Parathyroid adenoma (tissue), 2 donors: ENCODE measurements at regions not wholly inside any gene's neighbourhood (a gene's known extent, or its start where the extent isn't known, plus 50 kb on each side); places are given as distances from the start of the nearest gene placed in this dataset.

Experiments used
- H2AFZ ChIP-seq: fragments of 300-600 bp; sonication (generic); one replicate; pipeline ENCODE4 v1.7.0; 2017; ENCODE audit warnings: antibody characterized with exemption, mild to moderate bottlenecking
- H3K27ac ChIP-seq: fragments of 300-600 bp; sonication (generic); one replicate; pipeline ENCODE4 v1.7.0; 2017
- H3K27me3 ChIP-seq: fragments of 300-600 bp; sonication (generic); one replicate; pipeline ENCODE4 v1.7.0; 2017; ENCODE audit warnings: low read length; ENCODE audit not compliant: control insufficient read depth, insufficient read depth
- H3K36me3 ChIP-seq: fragments of 300-600 bp; sonication (generic); one replicate; pipeline ENCODE4 v1.7.0; 2017; ENCODE audit warnings: low read length; ENCODE audit not compliant: control insufficient read depth, insufficient read depth
- H3K4me1 ChIP-seq: fragments of 300-600 bp; sonication (generic); one replicate; pipeline ENCODE4 v1.7.0; 2017; ENCODE audit warnings: control low read depth
- H3K4me2 ChIP-seq: fragments of 300-600 bp; sonication (generic); one replicate; pipeline ENCODE4 v1.7.0; 2017; ENCODE audit warnings: low read length
- H3K4me3 ChIP-seq: fragments of 300-600 bp; sonication (generic); one replicate; pipeline ENCODE4 v1.7.0; 2017; ENCODE audit warnings: low read depth, low read length
- H3K79me2 ChIP-seq: fragments of 300-600 bp; sonication (generic); one replicate; pipeline ENCODE4 v1.7.0; 2017; ENCODE audit warnings: control low read depth
- H3K9ac ChIP-seq: fragments of 300-600 bp; sonication (generic); one replicate; pipeline ENCODE4 v1.7.0; 2017; ENCODE audit warnings: mild to moderate bottlenecking
- H3K9me3 ChIP-seq: fragments of 300-600 bp; sonication (generic); one replicate; pipeline ENCODE4 v1.7.0; 2017; ENCODE audit warnings: low read length; ENCODE audit not compliant: control insufficient read depth
- TF ChIP-seq, protein P1 (sequence below): fragments of 300-600 bp; sonication (generic); IDR thresholded peaks from one replicate; pipeline ENCODE4 v1.7.0; 2017; ENCODE audit warnings: antibody characterized with exemption, mild to moderate bottlenecking
- donor health status: primary hyperparathyroidism.

DNA sequence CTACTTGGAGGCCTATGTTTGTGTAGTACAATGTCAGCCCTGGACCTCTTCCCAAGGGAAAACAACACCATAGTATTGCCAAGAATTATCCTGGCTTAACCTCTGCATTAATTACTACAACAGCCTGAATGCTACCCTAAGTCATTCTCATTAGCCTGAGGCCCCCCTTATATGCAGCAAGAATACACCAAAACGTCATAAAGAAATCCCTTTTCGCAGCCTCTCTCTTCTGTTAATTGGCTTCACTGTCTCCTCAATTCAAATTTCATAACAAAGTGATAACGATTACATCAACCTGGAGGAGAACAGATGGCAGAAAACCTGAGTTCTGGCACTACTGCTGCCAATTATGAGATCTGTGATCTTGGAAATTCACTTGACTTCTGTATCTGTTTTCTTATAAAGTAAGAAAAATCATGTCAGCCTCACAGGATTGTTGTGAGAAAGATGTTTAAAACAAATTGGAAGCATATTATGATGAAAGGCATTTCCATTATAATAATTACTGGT, 1663.1 kb downstream of the STIM2 start:
- no peaks in the 10 kb centered on the region for H3K27me3 ChIP-seq
- no peak overlapping the region for H3K9ac ChIP-seq
- H3K4me3 ChIP-seq: no peak overlapping the region
- no peak overlapping the region for H3K4me2 ChIP-seq
- no peaks in the 10 kb centered on the region for H3K36me3 ChIP-seq
- H3K4me1 ChIP-seq: no peaks in the 10 kb centered on the region
- TF ChIP-seq, protein P1, sequence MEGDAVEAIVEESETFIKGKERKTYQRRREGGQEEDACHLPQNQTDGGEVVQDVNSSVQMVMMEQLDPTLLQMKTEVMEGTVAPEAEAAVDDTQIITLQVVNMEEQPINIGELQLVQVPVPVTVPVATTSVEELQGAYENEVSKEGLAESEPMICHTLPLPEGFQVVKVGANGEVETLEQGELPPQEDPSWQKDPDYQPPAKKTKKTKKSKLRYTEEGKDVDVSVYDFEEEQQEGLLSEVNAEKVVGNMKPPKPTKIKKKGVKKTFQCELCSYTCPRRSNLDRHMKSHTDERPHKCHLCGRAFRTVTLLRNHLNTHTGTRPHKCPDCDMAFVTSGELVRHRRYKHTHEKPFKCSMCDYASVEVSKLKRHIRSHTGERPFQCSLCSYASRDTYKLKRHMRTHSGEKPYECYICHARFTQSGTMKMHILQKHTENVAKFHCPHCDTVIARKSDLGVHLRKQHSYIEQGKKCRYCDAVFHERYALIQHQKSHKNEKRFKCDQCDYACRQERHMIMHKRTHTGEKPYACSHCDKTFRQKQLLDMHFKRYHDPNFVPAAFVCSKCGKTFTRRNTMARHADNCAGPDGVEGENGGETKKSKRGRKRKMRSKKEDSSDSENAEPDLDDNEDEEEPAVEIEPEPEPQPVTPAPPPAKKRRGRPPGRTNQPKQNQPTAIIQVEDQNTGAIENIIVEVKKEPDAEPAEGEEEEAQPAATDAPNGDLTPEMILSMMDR: no peak
- H3K9me3 ChIP-seq: no peaks in the 10 kb centered on the region
- no peak overlapping the region for H3K27ac ChIP-seq
- no peaks in the 10 kb centered on the region for H3K79me2 ChIP-seq
- H2AFZ ChIP-seq: no peak overlapping the region

DNA sequence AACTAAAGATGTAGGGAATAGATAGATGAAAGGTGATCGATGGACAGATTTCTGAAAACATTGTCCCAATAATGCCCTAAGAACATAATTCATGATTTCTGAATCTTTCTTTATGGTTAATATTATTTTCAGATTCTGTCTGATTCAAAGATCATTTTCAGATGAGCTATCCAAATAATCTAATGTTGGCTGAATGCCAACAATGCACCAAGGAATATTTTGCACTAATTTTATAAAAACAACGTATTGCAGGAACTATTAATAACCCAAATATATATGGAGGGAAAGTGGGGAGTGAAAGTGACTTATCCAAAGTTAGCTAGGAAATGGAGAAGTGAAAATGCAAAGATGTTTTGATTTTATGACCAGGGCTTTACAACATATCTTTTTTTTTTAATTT, 1675.5 kb downstream of the STIM2 start:
- H3K4me2 ChIP-seq: no peak overlapping the region
- TF ChIP-seq, protein P1: no peak
- no peak overlapping the region for H3K9ac ChIP-seq
- H3K4me1 ChIP-seq: no peaks in the 10 kb centered on the region
- no peaks in the 10 kb centered on the region for H3K9me3 ChIP-seq
- H3K27ac ChIP-seq: no peak overlapping the region
- no peak overlapping the region for H3K4me3 ChIP-seq
- H2AFZ ChIP-seq: no peak overlapping the region
- no peaks in the 10 kb centered on the region for H3K27me3 ChIP-seq
- H3K36me3 ChIP-seq: no peaks in the 10 kb centered on the region
- H3K79me2 ChIP-seq: no peaks in the 10 kb centered on the region

DNA sequence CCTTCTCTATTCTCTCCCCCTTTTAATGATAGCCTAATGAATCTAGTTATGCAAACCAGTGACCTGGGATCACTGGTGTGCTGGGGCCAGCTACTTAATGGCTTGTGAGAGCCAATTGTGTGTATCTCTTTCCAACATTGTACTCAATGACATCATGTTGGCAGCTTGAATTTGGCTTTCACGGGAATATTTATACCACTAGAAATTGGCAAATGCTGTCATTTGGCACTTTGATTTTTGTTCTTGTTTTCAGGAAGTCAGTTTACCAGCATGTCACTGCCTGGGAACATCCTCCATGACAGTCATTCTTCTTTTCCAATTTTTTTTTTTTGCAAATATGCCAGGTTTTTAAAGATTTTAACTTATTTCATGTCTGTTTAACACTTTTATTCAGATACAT, 1685.3 kb downstream of the STIM2 start:
- TF ChIP-seq, protein P1: no peak
- no peak overlapping the region for H3K4me3 ChIP-seq
- H3K9me3 ChIP-seq: no peaks in the 10 kb centered on the region
- H3K27ac ChIP-seq: no peak overlapping the region
- no peaks in the 10 kb centered on the region for H3K79me2 ChIP-seq
- H3K27me3 ChIP-seq: no peaks in the 10 kb centered on the region
- H3K4me1 ChIP-seq: no peaks in the 10 kb centered on the region
- H3K9ac ChIP-seq: no peak overlapping the region
- H2AFZ ChIP-seq: no peak overlapping the region
- no peak overlapping the region for H3K4me2 ChIP-seq
- no peaks in the 10 kb centered on the region for H3K36me3 ChIP-seq

DNA sequence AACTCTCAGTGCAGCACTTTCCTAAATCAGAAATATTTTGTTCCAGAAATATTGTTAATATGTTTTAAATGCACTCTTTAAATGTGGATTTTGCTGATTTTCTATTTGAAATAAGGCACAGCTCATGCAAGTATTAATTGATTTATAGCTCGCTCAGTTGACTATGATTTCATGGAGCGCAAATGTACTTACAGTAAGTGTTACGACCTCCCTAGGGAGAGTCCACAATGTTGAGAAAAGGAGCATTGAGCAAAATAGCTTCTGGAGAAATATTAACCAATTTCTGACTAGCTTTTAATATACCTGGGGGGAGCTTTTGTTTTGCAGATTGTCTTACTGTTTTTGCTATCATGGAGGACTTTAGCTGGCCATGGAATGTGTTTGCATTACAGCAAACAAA, 1687.5 kb downstream of the STIM2 start:
- H3K4me3 ChIP-seq: no peak overlapping the region
- no peaks in the 10 kb centered on the region for H3K36me3 ChIP-seq
- H3K9ac ChIP-seq: no peak overlapping the region
- H3K27ac ChIP-seq: no peak overlapping the region
- H3K4me1 ChIP-seq: no peaks in the 10 kb centered on the region
- no peaks in the 10 kb centered on the region for H3K9me3 ChIP-seq
- no peak overlapping the region for H3K4me2 ChIP-seq
- no peak overlapping the region for H2AFZ ChIP-seq
- no peaks in the 10 kb centered on the region for H3K79me2 ChIP-seq
- TF ChIP-seq, protein P1: no peak
- no peaks in the 10 kb centered on the region for H3K27me3 ChIP-seq

DNA sequence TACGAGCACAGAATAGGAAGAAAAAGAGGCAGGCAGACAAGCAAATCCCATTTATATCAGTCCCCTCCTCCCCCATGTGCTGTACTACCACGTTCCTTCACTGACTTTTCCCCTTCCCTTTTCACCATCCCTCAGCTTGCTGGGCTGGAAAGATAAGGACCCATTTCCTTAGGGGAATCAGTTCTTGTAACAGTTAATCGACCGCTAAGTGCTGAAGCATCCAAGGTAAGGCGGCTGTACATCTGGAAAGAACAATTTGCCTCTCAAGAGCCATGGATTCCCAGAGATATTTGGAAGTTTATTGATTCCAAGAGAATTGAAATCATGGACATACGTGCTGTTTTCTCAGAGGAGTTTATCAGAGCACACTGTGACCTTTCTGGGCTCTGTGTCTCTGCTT, 1688.0 kb downstream of the STIM2 start:
- no peaks in the 10 kb centered on the region for H3K36me3 ChIP-seq
- H3K9ac ChIP-seq: no peak overlapping the region
- no peaks in the 10 kb centered on the region for H3K27me3 ChIP-seq
- H3K79me2 ChIP-seq: no peaks in the 10 kb centered on the region
- no peaks in the 10 kb centered on the region for H3K9me3 ChIP-seq
- no peak overlapping the region for H3K4me3 ChIP-seq
- H3K4me2 ChIP-seq: no peak overlapping the region
- no peak overlapping the region for H2AFZ ChIP-seq
- TF ChIP-seq, protein P1: no peak
- no peaks in the 10 kb centered on the region for H3K4me1 ChIP-seq
- H3K27ac ChIP-seq: no peak overlapping the region
